PC-3 (cell line): ENCODE measurements at regions not wholly inside any gene's neighbourhood (a gene's known extent, or its start where the extent isn't known, plus 50 kb on each side); places are given as distances from the start of the nearest gene placed in this dataset.

Source experiments
- ATAC-seq: fragments of 200-7000 bp; cut with Tn5 transposase; 2 replicates; pipeline ENCODE4 v1.9.1; 2020; ENCODE audit warnings: mild to moderate bottlenecking, moderate library complexity
- BruUV-seq: library from RNA; stranded (reverse); fragments of 400-500 nt; replicated peaks from 2 replicates; lab custom pipeline; 2021; lab: Mats Ljungman, UMichigan
- CTCF ChIA-PET: fragments of 300-600 bp; sonication (Branson Sonifier 250); formaldehyde crosslinking; loops from one replicate; lab custom pipeline; 2022; ENCODE audit warnings: antibody characterized with exemption; lab: Charles Lee
- POLR2A ChIA-PET: fragments of 300-600 bp; sonication (Branson Sonifier 250); formaldehyde crosslinking; loops from one replicate; lab custom pipeline; 2022; ENCODE audit warnings: antibody characterized with exemption; ENCODE audit not compliant: unreplicated experiment; lab: Charles Lee
- DNase-seq: peaks from one replicate; pipeline ENCODE4 v3.0.0-alpha.2; 2015
- H2AFZ ChIP-seq: fragments of 300-600 bp; sonication (generic); 2 replicates; pipeline ENCODE4 v1.6.0; 2016; ENCODE audit warnings: antibody characterized with exemption, low read length
- H3F3A ChIP-seq: fragments of 300-600 bp; sonication (generic); one replicate; pipeline ENCODE4 v1.6.0; 2017; ENCODE audit warnings: antibody characterized with exemption, low read length, control low read depth, mild to moderate bottlenecking; ENCODE audit not compliant: unreplicated experiment
- H3K27ac ChIP-seq: fragments of 300-600 bp; sonication (generic); 2 replicates; pipeline ENCODE4 v1.5.1; 2016; ENCODE audit warnings: mild to moderate bottlenecking, low read length
- H3K27me3 ChIP-seq: fragments of 300-600 bp; sonication (generic); 2 replicates; pipeline ENCODE4 v1.6.1; 2016; ENCODE audit warnings: low read length, mixed read lengths
- H3K36me3 ChIP-seq: fragments of 300-600 bp; sonication (generic); 2 replicates; pipeline ENCODE4 v1.6.1; 2016; ENCODE audit warnings: low read depth, mixed run types, low read length, mixed read lengths
- H3K4me1 ChIP-seq: fragments of 300-600 bp; sonication (generic); 2 replicates; pipeline ENCODE4 v1.5.1; 2016; ENCODE audit warnings: low read length; ENCODE audit not compliant: insufficient read depth
- H3K4me2 ChIP-seq: fragments of 300-600 bp; sonication (generic); 2 replicates; pipeline ENCODE4 v1.6.0; 2016; ENCODE audit warnings: low read length
- H3K4me3 ChIP-seq: fragments of 300-600 bp; sonication (generic); 2 replicates; pipeline ENCODE4 v1.5.1; 2016; ENCODE audit warnings: mild to moderate bottlenecking, low read length, mixed read lengths
- H3K79me2 ChIP-seq: fragments of 300-600 bp; sonication (generic); 2 replicates; pipeline ENCODE4 v1.6.1; 2017; ENCODE audit warnings: low read length, mixed read lengths
- H3K9ac ChIP-seq: fragments of 300-600 bp; sonication (generic); 2 replicates; pipeline ENCODE4 v1.6.0; 2016; ENCODE audit warnings: mild to moderate bottlenecking, low read length
- H3K9me2 ChIP-seq: fragments of 300-600 bp; sonication (generic); replicated peaks from 2 replicates; pipeline ENCODE4 v1.6.1; 2016; ENCODE audit warnings: mixed run types, low read length, mixed read lengths
- H3K9me3 ChIP-seq: fragments of 300-600 bp; sonication (generic); 2 replicates; pipeline ENCODE4 v1.6.1; 2016; ENCODE audit warnings: low read length, mixed read lengths
- H4K20me1 ChIP-seq: fragments of 300-600 bp; sonication (generic); 2 replicates; pipeline ENCODE4 v1.6.1; 2016; ENCODE audit warnings: low read length, mixed read lengths
- CTCF ChIP-seq: fragments of 300-600 bp; sonication (generic); conservative IDR thresholded peaks from 2 replicates; pipeline ENCODE4 v1.5.1; 2017; ENCODE audit warnings: antibody characterized with exemption, low read depth, mild to moderate bottlenecking, low read length
- EZH2 ChIP-seq: fragments of 300-600 bp; sonication (generic); IDR thresholded peaks from one replicate; pipeline ENCODE4 v1.6.1; 2017; ENCODE audit warnings: antibody characterized with exemption, mild to moderate bottlenecking, low read length; ENCODE audit not compliant: unreplicated experiment
- EZH2phosphoT487 ChIP-seq: fragments of 300-600 bp; sonication (generic); IDR thresholded peaks from 2 replicates; pipeline ENCODE4 v1.6.1; 2018; ENCODE audit warnings: mild to moderate bottlenecking, antibody characterized with exemption, low read length, borderline replicate concordance
- intact Hi-C: fragments of 100-400 bp; cut with micrococcal nuclease; formaldehyde crosslinking; loops from 2 replicates; pipeline ENCODE4 v1.9.0; 2023

- Histone ChIP-seq H2AFZ (no peak overlapping the region), H3K9ac (no peak overlapping the region), H3K4me2 (no peak overlapping the region), H3K9me2 (no peaks in the 10 kb centered on the region), H3K9me3 (0 out of 2 replicates have a peak, but pooled peaks cover 4% of the 10 kb centered on the region), H3K4me1 (no peaks in the 10 kb centered on the region), H4K20me1 (no peaks in the 10 kb centered on the region), H3K36me3 (no peaks in the 10 kb centered on the region), H3K4me3 (no peak overlapping the region), H3F3A (no peaks in the 10 kb centered on the region), H3K79me2 (no peaks in the 10 kb centered on the region), H3K27me3 (peaks cover 9% of the 10 kb centered on the region), H3K27ac (no peak overlapping the region)
- intact Hi-C loops: no loop called here
- DNase-seq (no peak), ATAC-seq (no peak)
- no peak for TF ChIP-seq CTCF
- TF ChIP-seq EZH2: no peak
- no peak for TF ChIP-seq EZH2phosphoT487
- CTCF ChIA-PET: no interaction called here
- no TSS peak for BruUV-seq
- POLR2A ChIA-PET: no interaction called here
Observed at GRCh38 chr1:157893686-157894085, 52.1 kb upstream of the CD5L start.

GRCh38 chr1:157894613-157895165, 53.1 kb upstream of the CD5L start:
- CTCF ChIA-PET: interaction anchor here (0.7 kb wide), 1 partner anchor 57 kb away, joined by 3 read pairs; no protein-coding TSS in a partner anchor
- H3K4me2 ChIP-seq: no peak overlapping the region
- POLR2A ChIA-PET: no interaction called here

GRCh38 chr1:157910270-157910669, 68.7 kb upstream of the CD5L start:
- H3K9me3 ChIP-seq: peaks cover 12% of the 10 kb centered on the region; the same call in 1 of the 2 replicates
- no peak overlapping the region for H3K4me2 ChIP-seq
- H3K4me3 ChIP-seq: no peak overlapping the region
- H3K36me3 ChIP-seq: no peaks in the 10 kb centered on the region
- BruUV-seq: no TSS peak
- no peaks in the 10 kb centered on the region for H3K9me2 ChIP-seq
- intact Hi-C loops: no loop called here
- no peak for TF ChIP-seq CTCF
- TF ChIP-seq EZH2: no peak
- TF ChIP-seq EZH2phosphoT487: no peak
- POLR2A ChIA-PET: no interaction called here
- H3K9ac ChIP-seq: no peak overlapping the region
- no peaks in the 10 kb centered on the region for H3K79me2 ChIP-seq
- CTCF ChIA-PET: no interaction called here
- no peak overlapping the region for H2AFZ ChIP-seq
- H4K20me1 ChIP-seq: no peaks in the 10 kb centered on the region
- H3F3A ChIP-seq: no peaks in the 10 kb centered on the region
- no peak for ATAC-seq
- DNase-seq: no peak
- H3K27me3 ChIP-seq: peaks cover 18% of the 10 kb centered on the region
- no peak overlapping the region for H3K27ac ChIP-seq
- H3K4me1 ChIP-seq: no peaks in the 10 kb centered on the region

More at GRCh38 chr1:157894613-157895165, 53.1 kb upstream of the CD5L start:
- H3F3A ChIP-seq: no peaks in the 10 kb centered on the region
- BruUV-seq: no TSS peak
- H3K9me3 ChIP-seq: 0 out of 2 replicates have a peak, but pooled peaks cover 4% of the 10 kb centered on the region
- no peak overlapping the region for H2AFZ ChIP-seq
- no peak for TF ChIP-seq EZH2phosphoT487
- TF ChIP-seq EZH2: no peak
- H3K4me3 ChIP-seq: no peak overlapping the region
- no peak overlapping the region for H3K9ac ChIP-seq
- no peak overlapping the region for H3K27ac ChIP-seq
- DNase-seq (no peak), ATAC-seq (no peak)
- H3K79me2 ChIP-seq: no peaks in the 10 kb centered on the region
- H3K4me1 ChIP-seq: no peaks in the 10 kb centered on the region
- H3K9me2 ChIP-seq: no peaks in the 10 kb centered on the region
- no peaks in the 10 kb centered on the region for H4K20me1 ChIP-seq
- H3K27me3 ChIP-seq: peaks cover 9% of the 10 kb centered on the region
- intact Hi-C loops: no loop called here
- no peaks in the 10 kb centered on the region for H3K36me3 ChIP-seq
